GM19468 (cell line): ENCODE measurements at regions not wholly inside any gene's neighbourhood (a gene's known extent, or its start where the extent isn't known, plus 50 kb on each side); places are given as distances from the start of the nearest gene placed in this dataset.

Experiments used
- ATAC-seq: cut with Tn5 transposase; IDR thresholded peaks from one replicate; pipeline ENCODE4 v1.9.1; 2021; ENCODE audit warnings: mild to moderate bottlenecking, moderate library complexity, moderate number of reproducible peaks; ENCODE audit not compliant: unreplicated experiment; ENCODE audit errors: extremely low read depth

DNA sequence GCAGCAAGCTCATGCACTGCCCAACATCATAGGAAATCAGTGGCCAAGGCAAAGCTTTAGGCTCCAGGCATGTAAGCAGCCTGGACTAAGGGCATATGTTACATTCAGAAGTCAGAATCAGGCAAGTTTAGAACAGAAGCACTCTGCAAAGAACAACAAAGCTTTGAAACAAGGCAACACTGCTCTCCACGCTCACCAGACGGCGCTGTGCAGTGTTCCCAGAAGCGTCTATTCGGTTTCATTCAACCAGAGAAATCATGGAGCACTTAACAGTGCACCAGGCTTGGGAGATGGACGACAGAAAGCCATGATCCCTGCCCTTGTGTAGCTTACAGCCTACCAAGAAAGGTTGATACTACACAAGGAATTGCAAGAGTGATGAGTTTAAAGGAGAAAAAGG lies 555.8 kb downstream of the BUD13 start:
- ATAC-seq = no peak

DNA sequence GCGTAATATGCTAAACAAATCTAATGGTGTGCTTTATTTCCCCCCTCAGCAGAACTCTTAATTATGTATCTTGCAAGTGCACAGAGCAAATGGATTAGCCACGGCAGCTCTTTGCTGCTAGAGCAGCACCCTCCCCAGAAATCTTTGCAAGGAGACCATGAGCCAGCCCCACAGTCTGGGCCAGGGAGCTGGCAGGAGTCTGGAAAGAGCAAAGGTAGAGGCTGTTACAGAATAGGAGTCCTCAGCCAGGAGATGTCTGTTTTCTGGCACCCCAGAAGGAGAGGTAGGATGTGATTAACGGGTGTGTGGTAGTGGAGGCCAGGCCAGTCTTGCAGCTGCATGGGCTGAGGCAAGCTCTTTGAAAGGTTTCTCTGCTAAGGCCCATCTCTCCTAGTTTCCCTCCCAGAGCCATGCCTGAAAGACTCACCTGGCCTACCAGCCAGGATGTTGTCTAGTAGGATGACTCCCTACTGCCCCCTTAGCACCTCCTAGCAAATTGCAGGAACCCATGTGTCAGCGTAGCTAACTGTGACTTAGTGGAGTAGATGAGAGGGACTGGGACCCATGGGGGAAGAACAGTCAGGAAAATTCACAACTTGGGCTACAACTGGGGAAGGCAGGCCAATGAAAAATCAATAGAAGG lies 557.2 kb downstream of the BUD13 start:
- no peak for ATAC-seq

DNA sequence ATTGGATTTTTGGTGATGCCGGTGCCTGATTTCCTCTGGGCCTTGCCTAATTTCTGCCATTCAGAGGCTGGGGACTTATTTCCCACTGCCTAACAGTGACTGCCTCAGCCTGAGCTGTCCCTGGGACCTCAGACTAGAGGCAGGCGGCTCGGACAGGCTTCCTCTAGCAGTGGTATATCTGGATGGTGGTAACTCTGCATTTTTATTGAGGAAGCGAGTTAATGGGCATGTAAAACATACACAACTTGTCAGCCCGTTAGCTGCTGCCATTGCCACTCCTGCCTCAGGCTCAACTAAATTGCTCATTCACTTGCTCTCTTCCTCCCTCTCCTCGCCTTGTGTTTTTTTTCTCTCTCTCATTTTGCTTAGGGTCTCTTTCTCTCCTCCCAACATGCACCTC lies 561.6 kb downstream of the BUD13 start:
- no peak for ATAC-seq

GRCh38 chr11:116210663-116211062 lies 562.1 kb downstream of the BUD13 start:
- ATAC-seq = no peak

- no peak for ATAC-seq
These were observed 563.5 kb downstream of the BUD13 start for GRCh38 chr11:116209255-116209654.

GRCh38 chr11:116207421-116208141 lies 565.2 kb downstream of the BUD13 start:
- no peak for ATAC-seq

DNA sequence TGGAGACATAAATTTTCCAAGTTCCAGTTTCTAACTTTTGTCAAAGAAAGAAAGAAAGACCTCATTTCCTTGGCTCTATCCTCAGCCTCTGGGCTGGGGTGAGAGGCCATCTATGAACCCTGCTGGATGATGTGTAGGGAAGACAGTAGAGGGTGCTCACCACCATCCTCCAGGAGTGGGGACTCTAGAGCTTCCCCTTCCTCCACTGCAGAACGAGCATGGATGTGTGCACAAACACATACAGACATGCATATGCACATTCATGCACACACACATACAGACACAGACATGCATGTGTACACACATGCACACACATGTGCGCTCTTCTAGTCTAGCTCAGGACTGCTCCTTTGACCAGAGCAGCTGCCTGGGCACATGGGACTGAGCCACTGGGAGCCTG lies 565.8 kb downstream of the BUD13 start:
- no peak for ATAC-seq

GRCh38 chr11:116202922-116203321 lies 569.9 kb downstream of the BUD13 start:
- no peak for ATAC-seq

DNA sequence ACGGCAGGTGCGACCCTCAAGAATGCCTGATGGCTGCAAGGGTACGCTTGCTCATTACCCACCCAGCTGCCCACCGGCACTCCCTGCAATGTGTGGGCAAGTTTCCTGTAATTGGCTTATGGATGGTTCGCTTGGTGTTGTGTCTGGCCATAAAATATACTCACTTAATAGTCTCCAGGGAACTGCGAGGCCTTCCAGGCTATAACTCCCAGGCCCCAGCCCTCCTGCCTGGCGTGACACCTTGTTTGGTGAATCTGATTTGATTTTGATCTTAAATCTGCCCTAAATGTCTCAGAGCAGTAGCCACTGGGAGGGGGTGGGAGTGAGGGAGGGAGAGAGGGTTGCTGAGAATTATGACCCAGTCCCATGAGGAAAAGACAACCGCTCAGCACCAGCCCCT lies 572.2 kb downstream of the BUD13 start:
- ATAC-seq = no peak

- no peak for ATAC-seq
These were observed 573.6 kb downstream of the BUD13 start for GRCh38 chr11:116199182-116199581.

GRCh38 chr11:116194156-116194904 lies 578.5 kb downstream of the BUD13 start:
- no peak for ATAC-seq

- no peak for ATAC-seq
These were observed 579.3 kb downstream of the BUD13 start for GRCh38 chr11:116193321-116194131.

- ATAC-seq = no peak
These were observed 580.1 kb downstream of the BUD13 start for GRCh38 chr11:116192509-116193210.

DNA sequence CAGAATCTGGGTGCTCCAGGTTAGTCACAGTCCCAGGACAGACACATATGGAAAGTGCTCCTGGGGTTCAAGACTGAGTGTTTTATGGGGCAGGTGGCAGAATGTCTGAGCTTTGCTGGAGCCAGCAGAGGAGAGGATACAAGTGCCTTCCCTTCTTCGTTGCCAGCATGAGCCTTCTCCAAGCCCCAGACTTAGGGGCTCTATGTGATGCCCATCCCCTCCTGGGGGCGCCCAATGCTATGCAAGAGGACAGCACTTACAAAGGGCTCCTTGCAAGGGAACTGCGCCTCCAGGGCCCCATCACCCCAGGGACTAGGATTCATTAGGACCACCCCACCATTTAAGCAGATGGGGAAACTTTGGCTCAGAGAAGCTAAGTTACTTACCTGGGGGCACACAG lies 581.9 kb downstream of the BUD13 start:
- ATAC-seq = no peak

DNA sequence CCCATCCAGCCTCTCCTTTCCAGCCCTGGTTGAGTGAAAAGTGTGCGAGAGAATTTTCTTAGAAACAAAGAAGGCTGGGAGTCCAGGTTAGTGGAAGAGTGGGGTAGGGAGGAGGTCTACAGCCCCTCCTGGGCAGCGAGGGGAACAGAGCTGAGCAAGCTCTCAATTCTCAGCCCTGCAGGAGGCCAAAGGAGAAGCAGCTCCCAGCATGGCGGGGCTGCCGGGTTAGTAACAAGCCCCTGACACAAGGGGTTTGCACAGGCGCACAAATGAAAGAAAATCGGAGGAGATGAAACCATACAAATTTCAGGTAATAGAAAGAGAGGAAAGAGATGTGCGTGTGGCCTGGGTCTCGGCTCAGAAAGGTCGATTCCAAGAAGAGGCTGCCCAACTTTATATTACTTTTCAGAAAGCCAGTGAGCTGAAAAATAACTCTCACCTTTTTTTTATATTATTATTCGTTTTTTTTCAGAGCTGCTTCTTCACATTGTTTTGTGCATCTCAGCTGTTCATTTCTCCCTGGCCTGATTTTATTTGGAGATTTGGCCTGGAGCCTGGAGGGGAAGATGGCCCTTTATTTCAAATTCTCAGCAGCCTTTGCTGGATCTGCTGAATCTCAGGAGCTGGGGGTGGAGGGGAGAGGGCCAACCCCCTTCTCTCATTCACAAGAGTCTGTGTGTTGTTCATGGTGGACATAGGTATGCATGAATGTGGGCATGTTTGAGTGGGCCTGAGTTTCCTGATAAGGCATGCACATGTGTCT lies 583.2 kb downstream of the BUD13 start:
- no peak for ATAC-seq

DNA sequence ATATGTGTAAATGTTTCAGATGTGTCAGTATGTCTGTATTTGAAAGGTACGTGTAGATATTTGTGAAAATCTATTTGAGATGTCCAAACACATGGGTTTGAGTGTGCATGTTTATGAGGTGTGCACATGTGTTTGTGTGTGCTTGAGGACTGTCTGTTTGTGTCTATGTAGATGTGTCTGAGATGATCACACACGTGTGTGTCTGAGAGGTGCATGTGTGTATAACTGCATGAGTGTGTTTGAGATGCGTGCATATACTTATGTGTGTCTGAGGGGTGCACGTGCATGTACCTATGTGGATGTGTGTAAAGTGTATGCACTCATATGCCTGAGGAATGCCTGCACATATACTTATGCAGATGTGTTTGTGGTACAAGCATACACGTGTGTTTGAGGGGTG lies 584.4 kb downstream of the BUD13 start:
- no peak for ATAC-seq

GRCh38 chr11:116187026-116187425 lies 585.8 kb downstream of the BUD13 start:
- no peak for ATAC-seq

DNA sequence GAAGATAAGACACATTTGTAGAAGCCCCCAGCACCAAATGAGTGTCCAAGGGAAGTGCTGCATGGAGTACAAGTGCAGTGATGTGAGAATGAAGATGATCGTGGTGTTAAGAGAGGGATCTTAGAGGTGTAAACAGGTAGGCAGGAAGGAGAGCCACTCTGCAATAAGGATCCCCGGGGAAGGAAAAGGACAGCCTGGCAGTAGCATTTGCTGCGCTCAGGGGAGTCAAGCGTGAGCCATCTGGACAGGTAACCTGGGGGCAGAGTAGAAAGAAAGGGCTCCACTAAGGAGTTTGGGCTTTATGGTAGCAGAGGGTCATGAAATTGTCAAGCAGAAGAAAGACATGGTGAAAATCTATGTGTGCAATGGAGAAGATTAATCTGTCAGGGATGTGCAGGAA lies 587.2 kb downstream of the BUD13 start:
- ATAC-seq = no peak

GRCh38 chr11:116184763-116185162 lies 588.0 kb downstream of the BUD13 start:
- ATAC-seq = no peak
